ENCODE measurements at regions not wholly inside any gene's neighbourhood (a gene's known extent, or its start where the extent isn't known, plus 50 kb on each side); places are given as distances from the start of the nearest gene placed in this dataset.

DNA sequence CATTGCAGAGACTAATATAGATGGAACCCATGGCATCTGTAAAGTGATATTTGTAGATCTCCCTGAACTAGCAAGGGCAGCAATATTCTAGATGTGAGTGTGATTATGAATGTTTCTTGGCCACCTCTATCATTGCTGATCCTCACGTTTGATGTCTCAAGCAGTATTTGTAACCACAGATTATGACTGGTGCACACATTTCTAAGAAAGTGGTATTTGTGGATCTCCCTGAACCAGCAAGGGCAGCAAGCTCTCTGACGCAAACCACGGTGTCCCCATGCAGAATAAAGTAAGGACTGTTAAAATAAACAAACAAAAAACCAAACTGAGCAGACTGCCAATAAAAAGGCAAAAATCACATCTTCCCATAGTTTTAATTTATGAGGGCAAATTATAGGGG is 301.3 kb downstream of the CSNK1G3 start:
- peaks cover 3 to 28% (median 23%) of the 10 kb centered on the region in 4 experiments; a peak in 5 of 7 replicates for H3K4me1 ChIP-seq (replicated peaks in 1 of 4; ENCODE audit: control insufficient read depth in 3 of 4, insufficient read depth in 4 of 4, low read length in 3 of 4)
- H4K20me1 ChIP-seq (replicated peaks in 1 of 2; ENCODE audit: control insufficient read depth in 1 of 2, insufficient read depth in 2 of 2, low read length in 2 of 2), result no peaks in the 10 kb centered on the region
- H3K36me3 ChIP-seq (ENCODE audit: control insufficient read depth in 2 of 4, insufficient read depth in 4 of 4, low read length in 3 of 4), result no peaks in the 10 kb centered on the region
- no peak overlapping the region for H2AK5ac ChIP-seq (ENCODE audit: low read depth, low read length)
- H3K79me1 ChIP-seq (ENCODE audit: low read depth, low read length), result no peaks in the 10 kb centered on the region
- FAIRE-seq (no peak), DNase-seq (ENCODE audit: low read depth in 1 of 2, low spot score in 2 of 2) (no peak)
- H3K27me3 ChIP-seq (replicated peaks in 1 of 4; ENCODE audit: control insufficient read depth in 3 of 4, extremely low read depth in 1 of 4, insufficient read depth in 3 of 4, low read length in 3 of 4), result no peaks in the 10 kb centered on the region
- H3K4ac ChIP-seq (replicated peaks; ENCODE audit: insufficient read length, low read depth, low read length), result peak overlapping the region; percentile 13
- H2BK12ac ChIP-seq (ENCODE audit: low read depth, low read length), result 0 out of 2 replicates have a peak overlapping the region, but pooled peaks have one; percentile 61
- H3K4me2 ChIP-seq (ENCODE audit: insufficient read depth in 1 of 2, low read depth in 2 of 2, low read length in 2 of 2), result no peak overlapping the region
- no peak overlapping the region for H4K8ac ChIP-seq (ENCODE audit: extremely low read depth, insufficient read depth, low read length)
- no peak overlapping the region for H3K4me3 ChIP-seq (ENCODE audit: extremely low read depth in 1 of 4, insufficient read depth in 2 of 4, low read depth in 3 of 4, low read length in 4 of 4)
- H3K9me3 ChIP-seq (ENCODE audit: insufficient read depth in 2 of 2, low read depth in 1 of 2, low read length in 1 of 2), result no peaks in the 10 kb centered on the region
- H2AFZ ChIP-seq (ENCODE audit: low read length), result no peak overlapping the region
- no peak overlapping the region for H4K5ac ChIP-seq (ENCODE audit: insufficient read length, low read depth, low read length)
- H3K27ac ChIP-seq (ENCODE audit: low read depth, low read length), result no peak overlapping the region
- no peaks in the 10 kb centered on the region for H3K79me2 ChIP-seq (ENCODE audit: control insufficient read depth in 1 of 2, insufficient read depth in 2 of 2, low read length in 2 of 2)
- ChIA-PET POLR2A (ENCODE audit: partially characterized antibody) (interaction anchor here (1.5 kb wide), 1 partner anchor 11 kb away, joined by 3 read pairs; no protein-coding TSS in a partner anchor), CTCF (ENCODE audit: partially characterized antibody) (interaction anchor here (1.6 kb wide), 1 partner anchor 18 kb away, joined by 3 read pairs; no protein-coding TSS in a partner anchor)
- no peak overlapping the region for H3K9ac ChIP-seq (replicated peaks in 1 of 4; ENCODE audit: extremely low read depth in 1 of 4, low read depth in 3 of 4, low read length in 3 of 4)
- H3K23ac ChIP-seq (ENCODE audit: insufficient read length), result no peak overlapping the region
- H2BK5ac ChIP-seq (ENCODE audit: low read depth, low read length), result no peak overlapping the region
- H3K18ac ChIP-seq (ENCODE audit: extremely low read depth, low read length), result no peak overlapping the region
- no peak overlapping the region for H3K56ac ChIP-seq (replicated peaks; ENCODE audit: insufficient read length, low read depth, low read length)
- 89% methylated on average over 3 of the region's 3 CpGs; no CpG with 5 or more reads in 1 of the 2 experiments for WGBS, 2 experiments (ENCODE audit: extremely low coverage in 1 of 2, insufficient coverage in 1 of 2, insufficient read length in 1 of 2, insufficient replicate concordance in 2 of 2, low coverage in 1 of 2, low lambda C conversion rate in 2 of 2, missing lambda C conversion rate in 1 of 2)
- H3K14ac ChIP-seq (ENCODE audit: insufficient read length), result no peak overlapping the region
- H3K23me2 ChIP-seq (ENCODE audit: low read depth, low read length), result 0 out of 2 replicates have a peak, but pooled peaks cover 2% of the 10 kb centered on the region
- H4K91ac ChIP-seq (replicated peaks; ENCODE audit: insufficient read length, low read length), result no peak overlapping the region
- 0 out of 2 replicates have a peak overlapping the region, but pooled peaks have one; percentile 83 for H2BK15ac ChIP-seq (ENCODE audit: low read length)
- H2BK20ac ChIP-seq (ENCODE audit: low read length), result no peak overlapping the region
- no peak overlapping the region for H2BK120ac ChIP-seq (replicated peaks; ENCODE audit: low read depth, low read length)
- TF ChIP-seq NRF1 (IDR thresholded peaks at IDR 0.05; ENCODE audit: low read depth, low read length), result no peak
- no peak for TF ChIP-seq EZH2 (IDR thresholded peaks at IDR 0.05; ENCODE audit: low read depth, low read length, severe bottlenecking)
- TF ChIP-seq SAP30 (IDR thresholded peaks at IDR 0.05; ENCODE audit: insufficient read depth, insufficient replicate concordance, low read length), result no peak
- TF ChIP-seq CTBP2 (IDR thresholded peaks at IDR 0.05; ENCODE audit: borderline replicate concordance, insufficient read depth, insufficient read length, low read length), result no peak
- no peak for TF ChIP-seq RFX5 (IDR thresholded peaks at IDR 0.05; ENCODE audit: borderline replicate concordance, low read depth, low read length)
- TF ChIP-seq SIRT6 (IDR thresholded peaks at IDR 0.05; ENCODE audit: low read length), result no peak
- no peak for TF ChIP-seq TBP (IDR thresholded peaks at IDR 0.05; ENCODE audit: low read depth, low read length)
- no peak for TF ChIP-seq CHD2 (IDR thresholded peaks at IDR 0.05; ENCODE audit: low read length)
- TF ChIP-seq YY1 (IDR thresholded peaks at IDR 0.05; ENCODE audit: low read depth, low read length), result no peak
- TF ChIP-seq TEAD4 (IDR thresholded peaks at IDR 0.05; ENCODE audit: low read depth, low read length), result no peak
- no peak for TF ChIP-seq BCL11A (IDR thresholded peaks at IDR 0.05; ENCODE audit: low read depth in 2 of 2, low read length in 2 of 2)
- TF ChIP-seq, protein P1, sequence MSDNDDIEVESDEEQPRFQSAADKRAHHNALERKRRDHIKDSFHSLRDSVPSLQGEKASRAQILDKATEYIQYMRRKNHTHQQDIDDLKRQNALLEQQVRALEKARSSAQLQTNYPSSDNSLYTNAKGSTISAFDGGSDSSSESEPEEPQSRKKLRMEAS (IDR thresholded peaks at IDR 0.05), result no peak
- TF ChIP-seq JUND (IDR thresholded peaks at IDR 0.05; ENCODE audit: low read length), result no peak
- no peak for TF ChIP-seq ZNF274 (IDR thresholded peaks at IDR 0.05; ENCODE audit: borderline replicate concordance, extremely low read depth, low read length)
- no peak for TF ChIP-seq CHD1 (IDR thresholded peaks at IDR 0.05; ENCODE audit: low read depth, low read length)

All from H1 (cell line).